GM12872 (cell line): ENCODE measurements at regions not wholly inside any gene's neighbourhood (a gene's known extent, or its start where the extent isn't known, plus 50 kb on each side); places are given as distances from the start of the nearest gene placed in this dataset.

Source experiments
- TF ChIP-seq, protein P1 (sequence below): IDR thresholded peaks from 3 replicates; pipeline ENCODE4 v1.5.1; 2011; ENCODE audit warnings: low read depth, mild to moderate bottlenecking, low read length, moderate library complexity; ENCODE audit not compliant: insufficient read depth

DNA sequence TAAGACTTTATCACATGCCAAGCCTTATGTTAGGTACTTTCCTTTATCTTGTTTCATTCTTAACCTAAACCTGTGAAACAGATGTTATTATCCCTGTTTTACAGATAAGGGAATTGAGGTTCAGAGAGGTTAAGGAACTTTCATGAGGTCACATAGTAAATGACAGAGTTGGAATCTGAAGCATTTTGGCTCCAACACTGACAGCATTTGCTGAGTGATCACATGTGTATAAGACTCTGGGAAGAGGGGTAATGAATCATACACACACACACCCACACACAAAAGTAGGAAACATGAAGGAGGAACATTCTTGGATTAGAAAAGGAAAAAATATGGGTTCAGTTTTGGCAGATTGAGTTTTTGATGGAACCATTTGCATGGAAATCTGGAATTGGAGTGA lies 212.5 kb downstream of the GJA1 start:
- TF ChIP-seq, protein P1, sequence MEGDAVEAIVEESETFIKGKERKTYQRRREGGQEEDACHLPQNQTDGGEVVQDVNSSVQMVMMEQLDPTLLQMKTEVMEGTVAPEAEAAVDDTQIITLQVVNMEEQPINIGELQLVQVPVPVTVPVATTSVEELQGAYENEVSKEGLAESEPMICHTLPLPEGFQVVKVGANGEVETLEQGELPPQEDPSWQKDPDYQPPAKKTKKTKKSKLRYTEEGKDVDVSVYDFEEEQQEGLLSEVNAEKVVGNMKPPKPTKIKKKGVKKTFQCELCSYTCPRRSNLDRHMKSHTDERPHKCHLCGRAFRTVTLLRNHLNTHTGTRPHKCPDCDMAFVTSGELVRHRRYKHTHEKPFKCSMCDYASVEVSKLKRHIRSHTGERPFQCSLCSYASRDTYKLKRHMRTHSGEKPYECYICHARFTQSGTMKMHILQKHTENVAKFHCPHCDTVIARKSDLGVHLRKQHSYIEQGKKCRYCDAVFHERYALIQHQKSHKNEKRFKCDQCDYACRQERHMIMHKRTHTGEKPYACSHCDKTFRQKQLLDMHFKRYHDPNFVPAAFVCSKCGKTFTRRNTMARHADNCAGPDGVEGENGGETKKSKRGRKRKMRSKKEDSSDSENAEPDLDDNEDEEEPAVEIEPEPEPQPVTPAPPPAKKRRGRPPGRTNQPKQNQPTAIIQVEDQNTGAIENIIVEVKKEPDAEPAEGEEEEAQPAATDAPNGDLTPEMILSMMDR, result no peak

DNA sequence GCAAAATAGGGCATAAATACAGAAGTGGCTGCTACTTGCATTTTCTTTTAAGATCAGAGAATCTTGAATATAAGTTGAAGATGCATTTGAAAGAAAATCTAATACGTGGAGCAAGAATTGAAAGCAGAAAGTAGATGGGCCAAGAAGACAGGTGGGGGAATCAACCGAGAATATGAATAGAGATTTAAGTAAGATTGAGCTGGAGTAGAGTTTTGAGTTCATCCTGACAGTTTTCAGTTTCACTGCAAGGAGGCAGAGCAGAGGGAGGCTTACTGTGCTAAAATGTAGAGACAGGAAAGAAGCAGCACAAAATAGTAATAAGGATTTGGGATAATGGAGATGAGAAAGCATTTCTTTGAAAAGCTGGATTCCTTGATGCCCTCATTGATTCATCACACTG lies 214.5 kb downstream of the GJA1 start:
- TF ChIP-seq, protein P1, result no peak

DNA sequence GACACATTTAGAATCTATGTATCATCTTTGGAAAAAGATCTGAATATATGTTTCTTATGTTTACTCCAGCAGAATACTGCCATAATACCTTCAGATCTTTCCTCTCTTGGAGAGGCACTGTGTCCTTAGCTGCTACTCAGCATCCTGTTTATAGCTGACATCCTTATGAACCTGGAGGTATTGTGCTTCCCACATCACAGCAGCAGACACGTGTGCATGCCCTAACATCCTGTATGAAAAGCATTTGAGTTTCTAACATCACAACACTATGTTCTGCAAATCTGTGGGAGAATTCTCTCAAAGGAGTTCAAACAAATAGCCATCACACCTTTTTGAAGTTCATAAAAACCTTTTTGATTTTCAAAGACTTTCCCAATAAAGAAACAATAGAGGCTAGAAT lies 216.0 kb downstream of the GJA1 start:
- TF ChIP-seq, protein P1, result no peak

DNA sequence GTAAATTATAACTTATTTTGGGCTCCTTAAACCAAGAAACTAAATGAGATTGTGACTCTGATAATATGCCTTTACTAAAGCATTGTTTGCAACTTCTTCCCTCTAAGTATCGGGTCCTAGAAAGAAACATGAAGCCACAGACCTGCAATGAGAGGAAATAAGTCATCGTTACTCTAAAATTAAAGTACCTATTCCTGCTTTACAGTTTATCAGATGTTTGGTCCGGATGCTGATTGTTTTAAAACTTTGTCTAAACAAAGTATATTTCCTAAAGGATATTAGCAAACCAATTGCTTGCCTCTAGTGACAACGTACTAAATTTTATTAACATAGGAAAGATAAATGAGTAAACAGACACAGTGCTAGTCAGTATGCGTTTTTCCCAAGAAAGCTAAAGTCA lies 216.8 kb downstream of the GJA1 start:
- TF ChIP-seq, protein P1, result no peak

DNA sequence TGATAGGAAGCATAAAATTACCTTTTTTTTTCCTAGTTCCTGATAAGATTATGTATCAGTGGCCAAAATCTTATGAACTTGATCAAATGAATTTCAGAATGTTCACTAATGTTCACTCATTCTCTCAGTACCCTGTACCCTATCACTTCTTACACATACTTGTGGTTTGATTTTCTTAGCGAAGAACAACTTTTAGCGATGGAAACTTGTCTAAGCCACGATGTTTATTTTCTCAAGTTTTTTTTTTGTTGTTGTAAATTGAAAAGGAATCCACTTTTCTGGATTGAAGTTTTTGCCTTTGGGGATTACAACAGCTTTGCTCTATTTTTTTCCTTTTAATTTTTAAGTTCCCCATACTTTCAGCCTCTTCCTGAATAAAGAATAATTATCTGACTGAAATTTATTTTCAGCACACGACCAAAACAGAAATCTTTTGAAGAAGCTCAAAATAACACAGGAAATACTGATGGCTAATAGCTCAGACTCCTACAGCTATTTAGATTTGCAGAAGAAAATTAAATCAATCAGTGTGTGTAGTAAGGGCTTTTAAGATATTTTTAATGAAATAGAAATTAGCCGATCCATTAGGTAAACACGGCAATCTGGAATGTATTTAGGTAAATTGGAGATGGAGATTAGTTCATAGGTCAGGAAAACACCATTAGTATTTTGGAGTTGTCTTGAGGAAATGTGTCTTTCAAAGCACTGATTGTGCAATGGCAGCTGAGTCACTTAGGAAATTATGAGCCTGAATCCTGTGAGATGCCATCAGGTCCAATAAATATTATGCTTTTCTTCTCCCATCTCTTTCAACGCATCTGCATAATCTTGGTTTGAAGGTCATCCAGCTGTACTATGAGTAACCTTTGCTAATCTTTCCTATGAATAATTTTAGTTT lies 217.5 kb downstream of the GJA1 start:
- TF ChIP-seq, protein P1, result no peak

DNA sequence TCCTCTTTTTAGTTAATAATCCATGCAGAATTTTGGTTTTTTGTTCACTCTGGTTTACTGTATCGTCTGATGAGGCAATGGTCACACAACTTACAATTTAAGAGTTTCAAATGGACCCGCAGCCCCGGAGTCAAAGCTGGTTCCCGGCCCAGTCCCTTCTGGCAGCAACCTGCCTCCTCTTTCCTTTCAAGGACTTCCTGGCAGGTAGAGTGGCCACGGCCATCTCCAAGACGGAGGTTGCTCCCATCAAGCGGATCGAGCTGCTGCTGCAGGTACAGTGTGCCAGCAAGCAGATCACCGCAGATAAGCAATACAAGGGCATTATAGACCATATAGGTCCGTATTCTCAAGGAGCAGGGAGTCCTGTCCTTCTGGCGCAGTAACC lies 218.2 kb downstream of the GJA1 start:
- TF ChIP-seq, protein P1, result no peak

DNA sequence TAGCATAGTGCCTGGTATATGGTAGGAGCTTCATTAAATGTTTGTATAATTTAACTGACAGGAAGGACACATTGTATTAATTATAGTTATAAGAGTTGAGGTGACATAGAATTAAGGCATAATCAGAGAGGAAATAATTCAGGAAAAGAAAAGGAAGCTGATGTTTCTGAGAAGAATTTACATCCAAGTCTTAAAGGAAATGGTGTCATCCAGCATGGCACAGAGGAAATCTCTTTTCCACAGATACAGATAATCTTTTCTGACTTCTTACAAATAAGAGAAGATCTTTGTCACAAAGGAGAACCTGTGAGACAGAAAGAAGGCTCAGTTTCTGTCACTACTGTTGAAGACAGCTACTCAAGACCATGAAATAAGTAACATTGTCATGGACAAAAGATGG lies 222.5 kb downstream of the GJA1 start:
- TF ChIP-seq, protein P1, result no peak
